Lower leg skin (tissue), 3 donors: ENCODE measurements at regions not wholly inside any gene's neighbourhood (a gene's known extent, or its start where the extent isn't known, plus 50 kb on each side); places are given as distances from the start of the nearest gene placed in this dataset.
"Not testable (repeated sequence)": the region's sequence is repeated elsewhere in the genome, so short reads cannot be mapped to it uniquely, and the experiment has no call there.

ENCODE experiments used
- DNase-seq, 2 donors: peaks; one replicate each; pipeline ENCODE4 v3.0.0-alpha.2; 2019; ENCODE audit warnings: low spot score in 2 of 2
- H3K4me3 ChIP-seq: fragments of 200-600 bp; sonication (generic); 2 replicates; pipeline ENCODE4 v1.5.1; 2017; ENCODE audit warnings: mild to moderate bottlenecking, low read depth; ENCODE audit not compliant: poor library complexity, severe bottlenecking
- WGBS, 2 donors: methylation state at CpG; one replicate each; pipeline ENCODE4 v1.1.5; 2018; 5-methylcytosine and 5-hydroxymethylcytosine counted together
- intact Hi-C: fragments of 100-400 bp; cut with DNase I; formaldehyde crosslinking; loops from one replicate; pipeline ENCODE4 v1.15.0; 2023; ENCODE audit warnings: low total_unique reads

DNA sequence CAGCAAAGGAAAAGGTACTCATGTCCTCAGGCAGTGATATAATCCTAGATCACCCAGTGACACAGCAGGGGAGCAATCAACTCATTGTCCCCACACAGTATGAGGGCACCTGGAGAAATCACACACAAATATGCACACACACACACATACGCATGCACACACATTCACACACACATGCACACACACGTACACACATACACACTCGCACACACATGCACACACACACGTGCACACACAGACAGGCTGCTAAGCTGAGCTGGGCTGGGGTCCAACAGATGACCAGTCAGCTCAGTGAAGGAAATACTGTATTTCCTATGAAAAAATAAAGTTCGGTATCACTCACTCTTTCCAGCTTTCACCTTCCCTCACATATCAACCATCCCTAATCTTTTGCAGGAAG, 183.3 kb upstream of the LRRC61 start:
- H3K4me3 ChIP-seq, intact Hi-C loops, DNase-seq: not testable (repeated sequence)
- 85 to 86% methylated on average over 5 of the region's 5 CpGs for WGBS, 2 donors

DNA sequence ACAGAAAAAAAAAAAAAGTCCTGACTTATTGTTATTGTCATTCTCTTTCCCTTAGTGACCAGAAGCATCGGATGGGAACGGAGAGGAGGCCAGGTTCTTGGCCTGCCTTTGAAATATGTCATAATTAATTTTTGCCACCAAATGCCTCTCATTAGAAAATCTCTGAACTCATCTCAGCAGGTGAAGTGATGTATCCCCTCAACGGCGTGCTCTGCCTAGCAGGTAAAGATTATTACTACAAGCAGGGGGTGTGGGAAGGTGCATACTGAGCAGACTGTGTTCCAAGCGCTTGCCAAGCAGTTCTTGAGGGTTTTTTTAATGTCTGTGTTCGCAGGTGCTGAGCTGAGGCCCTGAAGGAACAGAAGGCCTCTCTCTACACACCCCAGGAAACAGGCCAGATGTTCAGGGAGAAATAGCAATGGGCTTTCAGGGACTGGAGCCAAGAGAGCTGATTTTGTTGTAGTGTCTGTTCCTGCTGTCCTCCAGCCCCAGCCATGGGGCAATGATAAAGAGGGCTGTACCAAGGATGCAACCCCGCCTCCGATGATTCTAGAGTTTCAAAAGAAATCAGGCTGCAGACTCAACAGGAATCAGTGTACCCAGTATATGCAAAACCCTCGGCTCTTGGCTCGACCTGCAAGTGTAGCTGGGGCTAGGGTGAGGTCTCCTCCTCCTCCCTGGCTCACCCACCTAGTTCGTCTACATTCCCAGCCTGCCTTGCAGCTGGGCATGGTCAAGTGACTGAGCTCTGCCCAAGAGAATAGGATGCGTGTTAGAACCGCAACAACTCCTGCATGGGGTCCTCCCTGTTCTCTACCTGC, 181.4 kb upstream of the LRRC61 start:
- intact Hi-C loops, DNase-seq, H3K4me3 ChIP-seq: not testable (repeated sequence)
- 45 to 53% methylated on average over 12 to 13 of the region's 13 CpGs for WGBS, 2 donors

DNA sequence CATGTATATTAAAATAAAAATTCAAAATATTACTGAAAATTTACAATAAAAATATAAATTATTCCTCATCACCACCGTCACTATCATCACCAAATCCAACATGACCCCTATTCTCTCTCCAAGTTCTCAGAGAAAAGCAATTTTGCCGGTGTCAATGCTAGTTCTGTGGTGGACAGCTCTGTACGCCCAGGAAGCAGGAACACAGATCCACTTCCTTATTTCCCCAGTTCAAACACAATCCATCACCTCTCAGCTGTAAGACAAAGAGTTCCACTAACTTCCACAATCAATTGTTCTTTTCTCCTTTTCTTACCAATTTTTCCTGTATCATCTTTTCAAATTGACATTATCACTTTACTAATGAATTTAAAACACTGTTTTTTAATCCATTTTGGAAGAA, 177.0 kb upstream of the LRRC61 start:
- H3K4me3 ChIP-seq, intact Hi-C loops, DNase-seq: not testable (repeated sequence)
- WGBS, 2 donors: 59 to 68% methylated on average over 3 of the region's 3 CpGs

DNA sequence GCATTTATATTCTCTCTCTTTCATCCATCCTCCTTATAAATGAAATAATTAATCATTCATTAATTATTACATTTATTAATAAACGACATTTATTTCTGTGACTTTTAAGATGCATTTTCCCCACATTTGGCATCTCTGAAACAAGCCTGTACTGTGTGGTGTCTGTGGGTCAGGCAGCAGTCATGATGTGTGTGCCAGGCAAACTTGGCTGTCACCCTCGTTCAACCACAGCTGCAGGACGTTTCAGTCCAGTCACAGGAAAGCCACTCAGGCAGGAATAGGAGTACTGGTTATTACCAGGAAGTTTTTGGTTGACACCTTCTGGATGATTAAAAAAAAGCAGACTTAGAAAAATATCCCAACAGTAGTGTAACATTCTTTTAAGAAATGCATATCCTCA, 175.6 kb upstream of the LRRC61 start:
- DNase-seq, intact Hi-C loops, H3K4me3 ChIP-seq: not testable (repeated sequence)
- 26 to 37% methylated on average over 3 of the region's 3 CpGs for WGBS, 2 donors

DNA sequence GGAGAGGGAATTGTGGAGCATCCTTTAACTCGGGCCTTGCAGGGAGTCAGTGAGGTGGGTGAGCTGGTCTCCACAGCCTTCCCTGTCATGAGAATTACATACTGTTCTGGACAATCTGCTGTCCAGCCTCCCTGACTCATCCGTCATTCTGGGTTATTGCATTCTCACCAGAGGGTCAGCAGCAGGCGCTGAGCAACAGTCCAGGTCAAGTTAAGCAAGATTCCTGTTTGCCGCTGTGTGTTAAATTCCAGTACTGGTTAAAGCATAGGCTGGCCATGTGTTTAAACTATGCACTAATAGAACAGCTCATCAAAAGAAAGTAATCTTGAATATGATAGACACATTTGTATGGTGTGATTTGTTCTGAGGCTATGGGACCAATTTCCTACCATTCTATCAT, 167.1 kb upstream of the LRRC61 start:
- H3K4me3 ChIP-seq, DNase-seq, intact Hi-C loops: not testable (repeated sequence)
- whole genome bisulfite sequencing, 2 donors: 79 to 85% methylated on average over 3 of the region's 4 CpGs

DNA sequence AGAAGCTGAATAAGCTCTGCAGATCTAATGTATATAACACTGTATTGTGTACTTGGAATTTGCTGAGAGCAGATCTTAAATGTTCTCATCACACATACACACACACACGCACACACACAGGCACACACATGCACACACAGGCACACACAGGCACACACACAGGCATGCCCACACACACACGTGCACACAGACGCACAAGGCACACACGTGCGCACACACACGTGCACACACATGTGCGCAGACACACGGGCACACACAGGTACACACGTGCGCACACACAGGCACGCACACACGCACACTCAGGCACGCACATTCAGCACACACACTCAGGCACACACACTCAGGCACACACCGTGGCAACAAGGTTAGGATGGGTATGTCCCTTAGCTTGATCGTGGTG, 164.5 kb upstream of the LRRC61 start:
- H3K4me3 ChIP-seq, DNase-seq, intact Hi-C loops: not testable (repeated sequence)
- 85 to 89% methylated on average over 15 of the region's 15 CpGs for WGBS, 2 donors

DNA sequence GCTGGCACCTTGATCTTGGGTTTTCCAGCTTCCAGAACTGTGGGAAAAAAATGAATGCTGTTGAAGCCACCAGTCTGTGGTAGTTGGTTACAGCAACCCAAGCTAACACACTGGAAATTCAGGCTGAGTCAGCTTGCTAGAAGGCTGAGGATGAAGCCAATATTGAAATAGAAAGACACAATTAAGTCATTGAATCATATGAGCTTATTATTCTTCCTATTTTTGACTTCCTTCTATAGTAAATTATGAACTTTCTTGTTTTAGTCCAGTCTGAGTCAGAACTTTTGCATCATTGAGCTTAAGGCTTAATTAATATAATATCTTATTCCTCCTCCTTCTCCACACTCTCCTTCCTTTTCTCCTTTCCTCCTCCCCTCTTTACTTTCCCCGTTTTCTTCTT, 153.6 kb upstream of the LRRC61 start:
- DNase-seq, H3K4me3 ChIP-seq, intact Hi-C loops: not testable (repeated sequence)
- WGBS, 2 donors: 61 to 69% methylated on average over 1 of the region's 1 CpG

DNA sequence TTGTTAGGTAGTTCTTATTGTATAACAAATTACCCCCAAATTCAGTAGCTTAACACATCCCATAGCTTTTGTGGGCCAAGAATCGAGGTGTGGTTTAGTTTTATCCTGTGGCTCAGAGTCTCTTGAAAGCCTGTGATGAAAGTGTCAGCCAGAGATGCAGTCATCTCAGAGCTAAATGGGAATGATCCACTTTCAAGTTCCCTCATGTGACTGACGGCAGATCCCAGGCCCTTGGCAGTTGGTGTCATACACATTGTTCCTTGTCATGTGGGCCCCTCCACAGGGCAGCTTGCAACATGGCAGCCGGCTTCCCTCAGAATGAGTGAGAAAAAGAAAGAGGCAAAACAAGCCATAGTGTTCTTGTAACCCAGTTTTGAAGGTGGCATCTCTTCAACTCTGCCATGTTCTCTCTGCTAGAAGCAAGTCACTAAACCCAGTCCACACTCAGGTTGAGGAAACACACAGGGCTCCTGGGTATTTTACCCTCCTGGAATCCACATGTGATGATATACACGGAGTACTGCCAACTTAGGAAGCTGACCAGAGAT, 153.1 kb upstream of the LRRC61 start:
- WGBS, 2 donors: 74 to 94% methylated on average over 2 to 3 of the region's 4 CpGs
- H3K4me3 ChIP-seq, intact Hi-C loops: not testable (repeated sequence)

DNA sequence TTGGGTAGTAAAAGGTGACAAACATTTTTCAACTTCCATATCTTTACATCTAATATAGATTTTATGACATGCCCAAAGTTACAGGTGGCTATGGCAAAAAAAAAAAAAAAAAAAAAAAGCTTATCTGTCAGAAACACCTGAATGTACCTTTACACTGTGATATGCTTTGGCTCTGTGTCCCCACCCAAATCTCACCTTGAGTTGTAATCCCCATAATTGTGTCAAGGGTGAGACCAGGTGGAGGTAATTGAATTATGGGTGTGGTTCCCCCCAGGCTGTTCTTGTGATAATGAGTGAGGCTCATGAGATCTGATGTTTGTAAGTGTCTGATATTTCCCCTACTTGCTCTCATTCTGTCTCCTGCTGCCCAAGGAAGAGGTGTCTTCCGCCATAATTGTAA, 139.6 kb upstream of the LRRC61 start:
- H3K4me3 ChIP-seq, intact Hi-C loops, DNase-seq: not testable (repeated sequence)
- 93 to 100% methylated on average over 1 of the region's 1 CpG for WGBS, 2 donors

More for the DNA sequence above, 153.1 kb upstream of the LRRC61 start:
- not testable (repeated sequence) for DNase-seq

DNA sequence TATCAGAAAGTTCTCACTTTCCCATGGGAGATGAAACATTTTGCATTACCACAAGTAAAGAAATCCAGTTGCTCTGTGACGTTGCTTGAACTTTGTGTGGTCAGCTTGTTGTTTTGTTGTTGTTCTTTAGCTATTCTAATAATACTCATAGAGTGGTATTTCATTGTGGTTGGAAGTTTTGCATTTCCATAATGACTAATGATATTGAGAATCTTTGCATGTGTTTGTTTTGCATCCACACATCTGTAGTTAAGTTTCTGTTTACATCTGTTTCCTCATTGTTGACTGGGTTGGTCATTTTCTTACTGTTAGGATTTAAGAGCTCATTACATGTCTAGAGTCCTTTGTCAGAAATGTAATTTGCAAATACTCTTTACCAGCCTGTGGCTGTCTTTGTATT, 133.2 kb upstream of the LRRC61 start:
- DNase-seq, intact Hi-C loops, H3K4me3 ChIP-seq: not testable (repeated sequence)
- WGBS, 2 donors: 40 to 65% methylated on average over 1 of the region's 1 CpG

DNA sequence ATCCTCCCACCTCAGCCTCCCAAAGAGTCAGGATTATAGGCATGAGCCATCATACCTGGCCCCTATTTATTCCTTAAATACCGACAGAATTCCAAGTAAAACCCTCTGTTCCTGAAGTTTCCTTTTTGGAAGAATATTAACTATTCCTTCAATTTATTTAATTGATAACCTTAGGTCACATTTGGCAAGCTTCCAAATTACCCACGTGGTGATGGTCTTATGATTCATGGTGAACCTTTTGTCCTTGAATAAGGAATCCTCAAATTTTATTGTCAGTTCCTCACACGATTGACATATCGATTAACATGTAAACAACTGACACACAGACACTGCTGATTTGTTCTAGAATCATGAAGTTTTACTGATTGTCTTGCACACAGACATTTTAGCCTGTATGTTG, 130.6 kb upstream of the LRRC61 start:
- intact Hi-C loops, H3K4me3 ChIP-seq: not testable (repeated sequence)
- 78 to 83% methylated on average over 4 of the region's 4 CpGs for WGBS, 2 donors

DNA sequence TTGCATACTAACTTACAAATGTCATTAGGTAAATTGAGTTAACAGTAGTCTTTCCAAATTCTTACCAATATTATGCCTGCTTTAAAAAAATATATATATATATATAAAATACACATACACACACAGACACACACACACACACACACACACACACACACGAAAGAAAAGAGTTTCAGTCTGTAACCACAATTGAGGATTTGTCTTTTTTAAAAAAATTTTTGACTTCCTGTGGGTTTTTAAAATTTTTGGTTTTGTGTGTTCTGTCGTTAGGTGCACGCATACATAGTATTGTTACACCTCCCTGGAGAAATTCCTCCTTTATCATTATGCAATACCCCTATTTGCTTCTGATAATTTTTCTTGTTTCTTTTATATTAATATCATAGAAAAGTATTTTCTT, 129.3 kb upstream of the LRRC61 start:
- H3K4me3 ChIP-seq, DNase-seq, intact Hi-C loops: not testable (repeated sequence)
- 72 to 79% methylated on average over 3 of the region's 3 CpGs for WGBS, 2 donors

More for the DNA sequence above, 130.6 kb upstream of the LRRC61 start:
- DNase-seq: not testable (repeated sequence)
